ENCODE measurements at regions not wholly inside any gene's neighbourhood (a gene's known extent, or its start where the extent isn't known, plus 50 kb on each side); places are given as distances from the start of the nearest gene placed in this dataset.

DNA sequence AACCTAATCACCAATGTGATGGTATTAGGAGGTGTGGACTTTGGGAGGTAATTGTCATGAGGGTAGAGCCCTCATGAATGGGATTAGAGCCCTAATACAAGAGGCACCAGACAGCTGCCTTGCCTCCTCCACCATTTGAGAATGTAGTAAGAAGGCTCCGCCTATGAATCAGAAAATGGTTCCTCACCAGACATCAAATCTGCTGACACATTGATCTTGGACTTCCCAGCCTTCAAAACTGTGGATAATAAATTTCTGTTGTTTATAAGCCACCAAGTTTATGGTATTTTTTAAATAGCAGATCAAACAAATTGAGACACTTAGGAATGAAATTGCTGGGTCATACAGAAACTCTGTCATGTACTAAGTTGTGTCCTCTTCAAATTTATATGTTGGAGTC lies 56.8 kb upstream of the COL6A5 start:
- H3K36me3 ChIP-seq, result no peaks in the 10 kb centered on the region

DNA sequence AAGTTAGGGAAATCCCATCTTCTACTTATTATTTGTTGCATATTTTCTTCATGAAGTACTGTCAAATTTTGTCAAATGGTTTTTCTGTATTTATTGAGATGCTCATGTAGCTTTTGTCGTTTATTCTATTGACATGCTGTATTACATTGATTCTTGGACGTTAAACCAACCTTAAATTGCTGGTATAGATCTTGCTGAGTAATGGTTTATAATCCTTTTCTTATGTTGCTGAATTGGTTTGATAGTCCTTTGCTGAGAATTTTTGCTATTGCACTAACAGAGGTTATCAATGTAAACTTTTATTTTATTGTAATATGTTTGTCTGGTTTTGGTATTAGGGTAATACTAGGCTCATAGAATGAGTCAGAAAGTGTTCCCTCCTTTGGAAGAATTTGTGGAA lies 54.3 kb upstream of the COL6A5 start:
- Histone ChIP-seq H3K27me3 (no peaks in the 10 kb centered on the region), H3K27ac (replicated peaks in 1 of 4) (no peak overlapping the region), H3K36me3 (no peaks in the 10 kb centered on the region), H3K9me3 (no peaks in the 10 kb centered on the region), H3K4me3 (no peak overlapping the region), H3K4me1 (no peaks in the 10 kb centered on the region)
- WGBS, result 77% methylated on average over 2 of the region's 2 CpGs
- DNase-seq (ENCODE audit: extremely low spot score), result no peak
- TF ChIP-seq POLR2A (IDR thresholded peaks at IDR 0.05; ENCODE audit: low read depth) (no peak), POLR2AphosphoS5 (IDR thresholded peaks at IDR 0.05) (no peak), EP300 (IDR thresholded peaks at IDR 0.05) (no peak)
- TF ChIP-seq, protein P1, sequence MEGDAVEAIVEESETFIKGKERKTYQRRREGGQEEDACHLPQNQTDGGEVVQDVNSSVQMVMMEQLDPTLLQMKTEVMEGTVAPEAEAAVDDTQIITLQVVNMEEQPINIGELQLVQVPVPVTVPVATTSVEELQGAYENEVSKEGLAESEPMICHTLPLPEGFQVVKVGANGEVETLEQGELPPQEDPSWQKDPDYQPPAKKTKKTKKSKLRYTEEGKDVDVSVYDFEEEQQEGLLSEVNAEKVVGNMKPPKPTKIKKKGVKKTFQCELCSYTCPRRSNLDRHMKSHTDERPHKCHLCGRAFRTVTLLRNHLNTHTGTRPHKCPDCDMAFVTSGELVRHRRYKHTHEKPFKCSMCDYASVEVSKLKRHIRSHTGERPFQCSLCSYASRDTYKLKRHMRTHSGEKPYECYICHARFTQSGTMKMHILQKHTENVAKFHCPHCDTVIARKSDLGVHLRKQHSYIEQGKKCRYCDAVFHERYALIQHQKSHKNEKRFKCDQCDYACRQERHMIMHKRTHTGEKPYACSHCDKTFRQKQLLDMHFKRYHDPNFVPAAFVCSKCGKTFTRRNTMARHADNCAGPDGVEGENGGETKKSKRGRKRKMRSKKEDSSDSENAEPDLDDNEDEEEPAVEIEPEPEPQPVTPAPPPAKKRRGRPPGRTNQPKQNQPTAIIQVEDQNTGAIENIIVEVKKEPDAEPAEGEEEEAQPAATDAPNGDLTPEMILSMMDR (IDR thresholded peaks at IDR 0.05), result no peak
- intact Hi-C loops (cut with DNase I), result no loop called here

More for the DNA sequence above, 56.8 kb upstream of the COL6A5 start:
- Histone ChIP-seq H3K27ac (replicated peaks in 1 of 4) (no peak overlapping the region), H3K4me1 (no peaks in the 10 kb centered on the region), H3K27me3 (no peaks in the 10 kb centered on the region), H3K4me3 (no peak overlapping the region), H3K9me3 (no peaks in the 10 kb centered on the region)
- TF ChIP-seq, protein P1 (IDR thresholded peaks at IDR 0.05), result no peak
- TF ChIP-seq POLR2AphosphoS5 (IDR thresholded peaks at IDR 0.05) (no peak), POLR2A (IDR thresholded peaks at IDR 0.05; ENCODE audit: low read depth) (no peak), EP300 (IDR thresholded peaks at IDR 0.05) (no peak)
- no peak for DNase-seq (ENCODE audit: extremely low spot score)
- 100% methylated on average over 1 of the region's 1 CpG for WGBS
- intact Hi-C loops (cut with DNase I), result no loop called here

DNA sequence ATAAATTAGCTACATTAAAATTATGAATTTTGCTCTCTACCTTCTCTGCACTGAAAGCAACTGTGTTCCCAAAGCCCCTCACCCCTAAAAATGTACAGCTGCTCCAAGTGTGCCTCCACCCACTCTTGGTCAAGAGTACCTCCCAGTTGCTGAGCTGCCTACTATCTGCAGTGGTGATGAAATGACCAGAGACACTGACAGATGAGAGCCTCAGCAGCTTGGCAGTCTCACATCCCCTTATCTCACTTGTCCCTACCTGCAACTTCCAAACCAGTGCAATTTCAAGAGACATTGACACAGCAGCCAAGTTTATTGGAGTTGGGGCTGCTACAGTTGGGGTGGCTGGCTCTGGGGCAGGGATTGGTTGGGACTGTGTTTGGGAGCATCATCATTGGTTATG lies 52.2 kb upstream of the COL6A5 start:
- intact Hi-C loops (cut with DNase I), result no loop called here
- TF ChIP-seq POLR2AphosphoS5 (IDR thresholded peaks at IDR 0.05), result no peak
- TF ChIP-seq, protein P1 (IDR thresholded peaks at IDR 0.05), result no peak
- Histone ChIP-seq H3K27ac (replicated peaks in 1 of 4) (no peak overlapping the region), H3K27me3 (no peaks in the 10 kb centered on the region), H3K36me3 (no peaks in the 10 kb centered on the region), H3K4me1 (no peaks in the 10 kb centered on the region), H3K4me3 (no peak overlapping the region), H3K9me3 (no peaks in the 10 kb centered on the region)
- DNase-seq (ENCODE audit: extremely low spot score), result no peak

Small RNA genes lying in the stretch of these regions (small RNA-seq; reads per million reads assigned to genes)
- 0 reads per million in 3 donors for gene ENPP7P3
- gene SNRPCP8, result 0 reads per million in 3 donors

Measured in esophagus muscularis mucosa (tissue), 4 donors.